ENCODE measurements at regions not wholly inside any gene's neighbourhood (a gene's known extent, or its start where the extent isn't known, plus 50 kb on each side); places are given as distances from the start of the nearest gene placed in this dataset.

GRCh38 chr14:39765676-39766075 lies 333.4 kb upstream of the FBXO33 start:
- TF ChIP-seq CTCF (IDR thresholded peaks at IDR 0.05 in 2 of 3, conservative IDR thresholded peaks at IDR 0.05 in 1 of 3; ENCODE audit: borderline replicate concordance in 1 of 3, insufficient read depth in 1 of 3, low read depth in 2 of 3, low read length in 2 of 3) (no peak), MAX (IDR thresholded peaks at IDR 0.05) (no peak), EZH2 (IDR thresholded peaks at IDR 0.05) (no peak), POLR2A (IDR thresholded peaks at IDR 0.05; ENCODE audit: borderline replicate concordance, extremely low read depth, insufficient read depth, insufficient read length) (no peak), SIN3A (IDR thresholded peaks at IDR 0.05; ENCODE audit: low read depth) (no peak), POLR2AphosphoS5 (IDR thresholded peaks at IDR 0.05; ENCODE audit: low read depth, low read length) (no peak), ZNF274 (IDR thresholded peaks at IDR 0.05; ENCODE audit: low read depth, low read length) (no peak), TCF7L2 (IDR thresholded peaks at IDR 0.05; ENCODE audit: borderline replicate concordance, extremely low read depth, insufficient read depth, insufficient read length) (no peak), RAD21 (IDR thresholded peaks at IDR 0.05; ENCODE audit: low read depth) (no peak), ZBTB33 (IDR thresholded peaks at IDR 0.05; ENCODE audit: extremely low read depth, insufficient replicate concordance, low read length) (no peak), CBX3 (IDR thresholded peaks at IDR 0.05; ENCODE audit: low read depth) (no peak)
